Progenitor cell of endocrine pancreas (in vitro differentiated cells): ENCODE measurements at regions not wholly inside any gene's neighbourhood (a gene's known extent, or its start where the extent isn't known, plus 50 kb on each side); places are given as distances from the start of the nearest gene placed in this dataset.

Source experiments
- DNase-seq: peaks from one replicate; pipeline ENCODE4 v3.0.0; 2021; ENCODE audit warnings: low spot score; ENCODE audit not compliant: unreplicated experiment
- H3K27ac Mint-ChIP-seq: 2 replicates; pipeline ENCODE4 v1.8.0; 2021; ENCODE audit warnings: mild to moderate bottlenecking, moderate library complexity, mixed read lengths
- H3K27me3 Mint-ChIP-seq: 2 replicates; pipeline ENCODE4 v1.8.0; 2021; ENCODE audit warnings: mixed read lengths
- H3K36me3 Mint-ChIP-seq: 2 replicates; pipeline ENCODE4 v1.8.0; 2022; ENCODE audit warnings: mixed read lengths; ENCODE audit not compliant: insufficient read depth
- H3K4me1 Mint-ChIP-seq: 2 replicates; pipeline ENCODE4 v1.8.0; 2021; ENCODE audit warnings: low read depth, mixed read lengths
- H3K4me3 Mint-ChIP-seq: 2 replicates; pipeline ENCODE4 v1.8.0; 2021; ENCODE audit warnings: low read depth, mild to moderate bottlenecking, moderate library complexity, mixed read lengths
- H3K9me3 Mint-ChIP-seq: 2 replicates; pipeline ENCODE4 v1.8.0; 2021; ENCODE audit warnings: low read depth, mixed read lengths
- CTCF ChIP-seq: fragments of 200-600 bp; sonication (generic); IDR thresholded peaks from one replicate; pipeline ENCODE4 v1.5.0; 2021; ENCODE audit warnings: antibody characterized with exemption, mild to moderate bottlenecking; ENCODE audit not compliant: unreplicated experiment

DNA sequence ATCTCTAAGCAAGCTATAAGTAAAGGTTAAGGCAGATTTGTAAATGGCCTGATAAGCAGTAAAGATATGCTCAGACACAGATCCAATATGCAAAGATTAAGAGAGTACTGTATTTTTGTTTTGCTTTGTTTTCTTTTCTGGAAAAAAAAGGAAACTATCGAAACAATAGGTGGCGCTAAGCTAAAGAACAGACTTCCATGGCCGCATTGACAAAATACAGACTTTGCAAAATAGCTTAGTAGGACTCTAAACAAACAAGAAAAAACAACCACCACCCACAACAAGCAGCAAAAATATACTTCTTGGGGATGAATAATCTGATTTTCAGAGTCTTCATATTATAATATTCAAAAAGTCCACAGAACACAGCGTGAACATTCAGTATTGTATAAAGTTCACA lies 758.4 kb upstream of the ROBO1 start:
- no peak overlapping the region for H3K4me3 Mint-ChIP-seq
- peaks cover 14% of the 10 kb centered on the region for H3K9me3 Mint-ChIP-seq
- no peaks in the 10 kb centered on the region for H3K36me3 Mint-ChIP-seq
- peak; percentile 43 for TF ChIP-seq CTCF
- no peaks in the 10 kb centered on the region for H3K4me1 Mint-ChIP-seq
- no peak for DNase-seq
- no peak overlapping the region for H3K27ac Mint-ChIP-seq
- H3K27me3 Mint-ChIP-seq = no peaks in the 10 kb centered on the region

GRCh38 chr3:80521081-80521480 lies 753.3 kb upstream of the ROBO1 start:
- DNase-seq = no peak
- Mint-ChIP-seq H3K36me3 (no peaks in the 10 kb centered on the region), H3K4me3 (no peak overlapping the region), H3K27me3 (no peaks in the 10 kb centered on the region), H3K27ac (no peak overlapping the region), H3K9me3 (no peaks in the 10 kb centered on the region), H3K4me1 (no peaks in the 10 kb centered on the region)
- no peak for TF ChIP-seq CTCF

GRCh38 chr3:80519436-80519835 lies 751.6 kb upstream of the ROBO1 start:
- TF ChIP-seq CTCF = no peak
- no peaks in the 10 kb centered on the region for H3K36me3 Mint-ChIP-seq
- no peak for DNase-seq
- no peaks in the 10 kb centered on the region for H3K4me1 Mint-ChIP-seq
- no peaks in the 10 kb centered on the region for H3K27me3 Mint-ChIP-seq
- no peak overlapping the region for H3K4me3 Mint-ChIP-seq
- H3K27ac Mint-ChIP-seq = no peak overlapping the region
- no peaks in the 10 kb centered on the region for H3K9me3 Mint-ChIP-seq

DNA sequence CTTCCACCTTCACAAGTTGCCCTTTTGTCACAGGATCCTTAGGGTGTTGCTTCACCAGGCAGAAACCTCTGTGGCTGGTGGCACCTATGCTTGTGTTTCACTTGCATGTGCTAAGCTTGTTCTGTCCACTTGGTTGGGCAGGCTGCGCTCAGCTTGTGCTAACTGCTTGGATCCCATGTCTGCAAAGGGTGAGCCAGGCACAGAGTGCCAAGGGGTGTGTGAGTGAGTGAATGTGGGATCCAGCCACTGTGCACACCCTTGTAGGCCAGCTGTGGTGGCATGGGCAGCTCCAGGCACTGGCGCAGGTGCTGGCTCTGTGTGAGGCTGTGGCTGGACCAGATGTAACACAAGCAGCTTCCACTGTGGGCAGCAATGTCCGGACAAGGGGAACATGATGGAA lies 728.7 kb upstream of the ROBO1 start:
- DNase-seq = no peak

DNA sequence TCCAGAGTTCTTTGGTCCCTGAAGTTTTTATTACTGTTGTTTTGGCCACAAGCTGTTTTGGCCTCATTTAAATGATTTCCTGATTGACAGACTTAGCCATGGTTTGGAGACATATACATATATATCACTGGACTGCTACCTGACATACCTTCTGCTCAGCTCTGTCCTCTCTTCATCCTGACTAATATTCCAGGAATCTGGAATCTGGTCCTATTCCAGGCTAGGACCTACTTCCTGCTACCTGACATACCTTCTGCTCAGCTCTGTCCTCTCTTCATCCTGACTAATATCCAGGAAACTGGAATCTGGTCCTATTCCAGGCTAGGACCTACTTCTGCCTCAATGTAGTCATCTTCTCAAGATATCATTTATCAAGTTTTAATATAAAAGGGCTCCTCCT lies 724.4 kb upstream of the ROBO1 start:
- Mint-ChIP-seq H3K36me3 (no peaks in the 10 kb centered on the region), H3K27me3 (no peaks in the 10 kb centered on the region), H3K4me3 (no peak overlapping the region), H3K27ac (no peak overlapping the region), H3K9me3 (no peaks in the 10 kb centered on the region), H3K4me1 (no peaks in the 10 kb centered on the region)
- DNase-seq = no peak
- TF ChIP-seq CTCF = no peak

More for the DNA sequence above, 728.7 kb upstream of the ROBO1 start:
- Mint-ChIP-seq H3K4me1 (no peaks in the 10 kb centered on the region), H3K4me3 (no peak overlapping the region), H3K36me3 (no peaks in the 10 kb centered on the region), H3K9me3 (no peaks in the 10 kb centered on the region), H3K27ac (no peak overlapping the region), H3K27me3 (no peaks in the 10 kb centered on the region)
- TF ChIP-seq CTCF = no peak
